ENCODE measurements at regions not wholly inside any gene's neighbourhood (a gene's known extent, or its start where the extent isn't known, plus 50 kb on each side); places are given as distances from the start of the nearest gene placed in this dataset.

DNA sequence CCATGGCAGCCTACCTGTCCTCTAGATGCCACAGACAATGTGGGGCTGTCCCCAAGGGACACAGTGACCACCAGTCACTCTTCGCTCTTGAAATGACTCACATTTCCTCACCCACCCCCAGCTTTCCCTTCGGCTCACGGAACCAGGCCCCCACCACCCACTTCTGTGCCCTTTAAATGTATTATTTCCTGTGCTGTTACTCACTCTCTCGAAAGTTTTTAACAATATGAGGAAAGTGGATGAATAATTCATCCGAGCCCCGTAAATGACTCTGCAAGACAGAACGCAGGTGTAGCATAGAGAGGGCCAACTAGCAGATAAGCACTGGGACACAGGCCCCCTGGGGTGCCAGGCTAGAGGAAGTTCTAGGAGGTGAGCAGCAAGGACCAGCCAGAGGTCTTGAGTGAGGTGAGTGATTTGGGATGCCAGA lies 179.5 kb upstream of the TBL1X start:
- no peaks in the 10 kb centered on the region for H3K79me1 ChIP-seq (ENCODE audit: low read depth in 1 of 2, low read length in 2 of 2)
- intact Hi-C loops (cut with micrococcal nuclease) (no loop called here), in situ Hi-C loops (cut with MboI; ENCODE audit: low sequenced_read_pairs) (no loop called here), dilution Hi-C loops (cut with HindIII; ENCODE audit: low sequenced_read_pairs, unreplicated experiment) (no loop called here)
- H3K9me3 ChIP-seq (ENCODE audit: control insufficient read depth, insufficient read depth, low read length) = no peaks in the 10 kb centered on the region
- DNase-seq = no peak
- H3K23ac ChIP-seq (ENCODE audit: low read depth, low read length) = no peak overlapping the region
- H3K27me3 ChIP-seq (ENCODE audit: control insufficient read depth, insufficient read depth, low read length) = no peaks in the 10 kb centered on the region
- H3K4ac ChIP-seq (ENCODE audit: low read depth, low read length) = no peak overlapping the region
- H2AK5ac ChIP-seq (ENCODE audit: low read depth, low read length) = no peak overlapping the region
- no peak overlapping the region for H3K18ac ChIP-seq (ENCODE audit: low read depth, low read length)
- H3K4me2 ChIP-seq (ENCODE audit: low read depth, low read length) = no peak overlapping the region
- no peaks in the 10 kb centered on the region for H3K4me1 ChIP-seq (ENCODE audit: control insufficient read depth, insufficient read depth, low read length)
- H4K5ac ChIP-seq (ENCODE audit: low read depth, low read length) = no peak overlapping the region
- H2BK20ac ChIP-seq (ENCODE audit: low read depth, low read length) = no peak overlapping the region
- no peak overlapping the region for H2AFZ ChIP-seq (replicated peaks; ENCODE audit: low read length, poor library complexity)
- H3K9me1 ChIP-seq (ENCODE audit: insufficient read depth, low read length) = no peaks in the 10 kb centered on the region
- CTCF ChIA-PET = no interaction called here
- no peak overlapping the region for H4K8ac ChIP-seq (ENCODE audit: low read depth in 2 of 2, low read length in 2 of 2)
- H2BK5ac ChIP-seq (ENCODE audit: low read depth, low read length, poor library complexity, severe bottlenecking) = no peak overlapping the region
- no peak overlapping the region for H3K56ac ChIP-seq (ENCODE audit: extremely low read depth, insufficient read depth, low read length)
- TF ChIP-seq RCOR1 (IDR thresholded peaks at IDR 0.05; ENCODE audit: insufficient replicate concordance, low read length) (no peak), MXI1 (IDR thresholded peaks at IDR 0.05; ENCODE audit: borderline replicate concordance, low read depth, low read length) (no peak), BHLHE40 (IDR thresholded peaks at IDR 0.05; ENCODE audit: low read depth, low read length) (no peak), NFE2L2 (IDR thresholded peaks at IDR 0.05; ENCODE audit: low read depth, low read length) (no peak), CEBPB (IDR thresholded peaks at IDR 0.05; ENCODE audit: low read depth, low read length) (no peak), MAFK (IDR thresholded peaks at IDR 0.05; ENCODE audit: low read depth, low read length) (no peak), POLR2A (IDR thresholded peaks at IDR 0.05; ENCODE audit: low read depth, low read length) (no peak), RFX5 (IDR thresholded peaks at IDR 0.05; ENCODE audit: low read depth, low read length) (no peak), FOS (IDR thresholded peaks at IDR 0.05; ENCODE audit: low read depth, low read length) (no peak), SMC3 (IDR thresholded peaks at IDR 0.05; ENCODE audit: low read depth, low read length) (no peak), RAD21 (IDR thresholded peaks at IDR 0.05; ENCODE audit: low read length) (no peak), MAZ (IDR thresholded peaks at IDR 0.05; ENCODE audit: borderline replicate concordance, low read depth, low read length) (no peak), CHD1 (IDR thresholded peaks at IDR 0.05; ENCODE audit: low read depth, low read length) (no peak)
- TF ChIP-seq, protein P1, sequence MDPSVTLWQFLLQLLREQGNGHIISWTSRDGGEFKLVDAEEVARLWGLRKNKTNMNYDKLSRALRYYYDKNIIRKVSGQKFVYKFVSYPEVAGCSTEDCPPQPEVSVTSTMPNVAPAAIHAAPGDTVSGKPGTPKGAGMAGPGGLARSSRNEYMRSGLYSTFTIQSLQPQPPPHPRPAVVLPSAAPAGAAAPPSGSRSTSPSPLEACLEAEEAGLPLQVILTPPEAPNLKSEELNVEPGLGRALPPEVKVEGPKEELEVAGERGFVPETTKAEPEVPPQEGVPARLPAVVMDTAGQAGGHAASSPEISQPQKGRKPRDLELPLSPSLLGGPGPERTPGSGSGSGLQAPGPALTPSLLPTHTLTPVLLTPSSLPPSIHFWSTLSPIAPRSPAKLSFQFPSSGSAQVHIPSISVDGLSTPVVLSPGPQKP (IDR thresholded peaks at IDR 0.05; ENCODE audit: borderline replicate concordance, low read depth, low read length) = no peak
- TF ChIP-seq, protein P2, sequence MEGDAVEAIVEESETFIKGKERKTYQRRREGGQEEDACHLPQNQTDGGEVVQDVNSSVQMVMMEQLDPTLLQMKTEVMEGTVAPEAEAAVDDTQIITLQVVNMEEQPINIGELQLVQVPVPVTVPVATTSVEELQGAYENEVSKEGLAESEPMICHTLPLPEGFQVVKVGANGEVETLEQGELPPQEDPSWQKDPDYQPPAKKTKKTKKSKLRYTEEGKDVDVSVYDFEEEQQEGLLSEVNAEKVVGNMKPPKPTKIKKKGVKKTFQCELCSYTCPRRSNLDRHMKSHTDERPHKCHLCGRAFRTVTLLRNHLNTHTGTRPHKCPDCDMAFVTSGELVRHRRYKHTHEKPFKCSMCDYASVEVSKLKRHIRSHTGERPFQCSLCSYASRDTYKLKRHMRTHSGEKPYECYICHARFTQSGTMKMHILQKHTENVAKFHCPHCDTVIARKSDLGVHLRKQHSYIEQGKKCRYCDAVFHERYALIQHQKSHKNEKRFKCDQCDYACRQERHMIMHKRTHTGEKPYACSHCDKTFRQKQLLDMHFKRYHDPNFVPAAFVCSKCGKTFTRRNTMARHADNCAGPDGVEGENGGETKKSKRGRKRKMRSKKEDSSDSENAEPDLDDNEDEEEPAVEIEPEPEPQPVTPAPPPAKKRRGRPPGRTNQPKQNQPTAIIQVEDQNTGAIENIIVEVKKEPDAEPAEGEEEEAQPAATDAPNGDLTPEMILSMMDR (conservative IDR thresholded peaks at IDR 0.05; ENCODE audit: low read depth, low read length) = no peak
- TF ChIP-seq, protein P3, sequence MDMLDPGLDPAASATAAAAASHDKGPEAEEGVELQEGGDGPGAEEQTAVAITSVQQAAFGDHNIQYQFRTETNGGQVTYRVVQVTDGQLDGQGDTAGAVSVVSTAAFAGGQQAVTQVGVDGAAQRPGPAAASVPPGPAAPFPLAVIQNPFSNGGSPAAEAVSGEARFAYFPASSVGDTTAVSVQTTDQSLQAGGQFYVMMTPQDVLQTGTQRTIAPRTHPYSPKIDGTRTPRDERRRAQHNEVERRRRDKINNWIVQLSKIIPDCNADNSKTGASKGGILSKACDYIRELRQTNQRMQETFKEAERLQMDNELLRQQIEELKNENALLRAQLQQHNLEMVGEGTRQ (IDR thresholded peaks at IDR 0.05; ENCODE audit: low read depth, low read length) = no peak
- no peaks in the 10 kb centered on the region for H3K36me3 ChIP-seq (ENCODE audit: control insufficient read depth, insufficient read depth, low read length)
- no peak overlapping the region for H3K27ac ChIP-seq (ENCODE audit: insufficient read depth, low read length)
- H3K9ac ChIP-seq (ENCODE audit: low read depth, low read length) = no peak overlapping the region
- no peaks in the 10 kb centered on the region for H4K20me1 ChIP-seq (ENCODE audit: insufficient read depth, low read length)
- H4K91ac ChIP-seq (ENCODE audit: insufficient read depth, low read depth, low read length) = no peak overlapping the region
- H2BK120ac ChIP-seq (ENCODE audit: low read depth, low read length) = no peak overlapping the region
- POLR2A ChIA-PET (ENCODE audit: unreplicated experiment) = no interaction called here
- no peak for ATAC-seq (ENCODE audit: low read depth)
- H3K14ac ChIP-seq (replicated peaks; ENCODE audit: low read depth, low read length) = no peak overlapping the region
- no TSS peak for BruUV-seq (replicated peaks)
- no CpG with 5 or more reads among the region's 7 CpGs for WGBS, 2 experiments (ENCODE audit: extremely low coverage in 2 of 2, insufficient read length in 1 of 2)
- H2BK15ac ChIP-seq (ENCODE audit: low read depth, low read length) = no peak overlapping the region
- H2AK9ac ChIP-seq (replicated peaks; ENCODE audit: low read depth, low read length, poor library complexity) = no peak overlapping the region
- H3K4me3 ChIP-seq (ENCODE audit: insufficient read depth, low read depth, low read length) = no peak overlapping the region

Data from IMR-90 (cell line).